NCI-H1105 (cell line): ENCODE measurements at regions not wholly inside any gene's neighbourhood (a gene's known extent, or its start where the extent isn't known, plus 50 kb on each side); places are given as distances from the start of the nearest gene placed in this dataset.
A peak's percentile ranks its signal among the peaks of the same experiment; 100 is the strongest.
"Not testable (repeated sequence)": the region's sequence is repeated elsewhere in the genome, so short reads cannot be mapped to it uniquely, and the experiment has no call there.

Experiments used
- DNase-seq: peaks from one replicate; lab custom pipeline; 2025; lab: John Stamatoyannopoulos, UW

DNA sequence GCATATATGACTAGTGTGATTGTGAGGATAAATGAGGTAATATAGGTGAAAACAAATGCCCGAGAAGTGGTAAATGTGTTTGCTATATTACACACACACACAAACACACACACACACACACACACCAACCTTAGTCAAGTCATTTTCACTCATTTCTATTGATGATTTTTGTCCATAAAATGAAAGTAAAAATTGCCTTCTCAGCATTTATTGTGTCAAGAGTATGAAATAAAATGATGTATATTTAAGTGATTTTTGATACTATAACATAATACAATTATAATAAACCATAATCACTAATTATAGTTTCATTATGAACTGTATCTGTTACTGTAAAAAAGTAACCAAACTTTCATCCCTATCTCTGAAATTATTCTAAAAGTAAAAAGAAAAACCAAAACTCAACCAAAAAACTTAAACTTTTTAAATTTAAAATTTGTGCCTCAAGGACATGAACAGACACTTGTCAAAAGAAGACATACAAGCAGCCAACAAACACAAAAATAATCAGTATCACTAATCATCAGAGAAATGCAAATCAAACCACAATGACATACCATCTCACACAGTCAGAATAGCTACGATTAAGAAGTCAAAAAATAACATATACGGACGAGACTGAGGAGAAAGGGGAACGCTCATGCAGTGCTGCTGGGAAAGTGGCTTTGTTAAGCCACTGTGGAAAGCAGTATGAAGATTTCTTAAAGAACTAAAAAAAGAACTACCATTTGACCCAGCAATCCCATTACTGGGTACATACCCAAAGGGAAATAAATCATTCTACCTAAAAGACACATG lies 601.0 kb downstream of the TMA16 start:
- no peak for DNase-seq

DNA sequence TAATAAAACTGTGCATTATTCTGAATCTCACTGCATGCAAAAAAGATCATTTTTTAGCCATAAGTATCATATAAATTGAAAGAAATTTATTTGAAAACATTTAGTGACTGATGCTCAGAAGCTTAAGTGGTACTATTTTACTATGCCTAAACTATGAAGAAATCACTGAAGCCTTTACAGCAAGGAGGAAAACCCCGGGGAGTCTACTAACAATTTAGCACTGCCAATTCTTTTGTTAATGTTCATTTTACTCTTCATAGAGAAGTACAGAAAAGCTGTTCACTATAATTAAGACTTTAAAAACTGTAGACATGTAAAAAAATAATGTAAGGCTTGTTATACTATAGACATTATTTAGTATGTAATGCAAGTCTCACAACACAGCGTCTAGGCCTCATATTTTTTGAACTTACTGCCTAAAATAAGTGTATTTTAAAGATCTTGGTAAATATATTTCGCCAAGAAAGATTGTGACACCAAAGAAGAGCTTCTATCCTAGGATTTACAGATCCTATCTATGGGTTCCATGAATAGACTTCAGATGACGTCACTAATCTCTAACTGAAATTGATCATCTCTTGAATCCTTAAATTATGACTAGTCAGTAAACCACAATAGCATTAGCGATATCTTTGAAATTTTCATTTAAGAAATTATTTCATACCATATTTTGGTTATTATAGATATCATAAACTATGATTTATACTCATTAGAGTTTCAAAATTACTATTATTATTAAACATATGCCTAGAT lies 602.5 kb downstream of the TMA16 start:
- DNase-seq: no peak

DNA sequence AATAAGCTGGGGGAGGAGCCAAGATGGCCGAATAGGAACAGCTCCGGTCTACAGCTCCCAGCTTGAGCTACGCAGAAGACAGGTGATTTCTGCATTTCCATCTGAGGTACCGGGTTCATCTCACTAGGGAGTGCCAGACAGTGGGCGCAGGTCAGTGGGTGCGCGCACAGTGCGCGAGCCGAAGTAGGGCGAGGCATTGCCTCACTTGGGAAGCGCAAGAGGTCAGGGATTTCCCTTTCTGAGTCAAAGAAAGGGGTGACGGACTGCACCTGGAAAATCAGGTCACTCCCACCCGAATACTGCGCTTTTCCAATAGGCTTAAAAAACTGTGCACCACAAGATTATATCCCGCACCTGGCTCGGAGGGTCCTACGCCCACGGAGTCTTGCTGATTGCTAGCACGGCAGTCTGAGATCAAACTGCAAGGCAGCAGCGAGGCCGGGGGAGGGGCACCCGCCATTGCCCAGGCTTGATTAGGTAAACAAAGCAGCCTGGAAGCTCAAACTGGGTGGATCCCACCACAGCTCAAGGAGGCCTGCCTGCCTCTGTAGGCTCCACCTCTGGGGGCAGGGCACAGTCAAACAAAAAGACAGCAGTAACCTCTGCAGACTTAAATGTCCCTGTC lies 606.4 kb downstream of the TMA16 start:
- not testable (repeated sequence) for DNase-seq

- no peak for DNase-seq
Observed at GRCh38 chr4:164108971-164109370, 614.5 kb downstream of the TMA16 start.

- DNase-seq: no peak
Observed at GRCh38 chr4:164109503-164109902, 615.0 kb downstream of the TMA16 start.

DNA sequence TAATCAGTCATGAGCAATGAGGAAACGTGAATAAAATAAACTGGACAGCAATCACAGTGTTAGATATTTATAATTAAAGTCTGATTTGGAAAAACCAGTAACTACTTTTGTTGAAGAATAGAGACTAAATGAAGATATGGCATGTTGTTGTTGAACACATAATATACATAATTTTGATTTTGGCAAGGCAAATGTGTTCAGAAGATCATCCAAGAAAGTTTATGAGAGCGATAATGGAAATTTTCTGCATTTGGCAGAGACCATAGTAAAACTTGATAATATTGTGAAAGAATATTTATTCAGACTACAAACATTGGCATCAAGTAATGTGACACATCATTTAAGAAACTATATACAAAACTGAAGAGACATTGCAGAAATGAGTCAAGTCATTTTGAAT lies 620.7 kb downstream of the TMA16 start:
- DNase-seq: no peak

- no peak for DNase-seq
Observed at GRCh38 chr4:164116286-164116685, 621.8 kb downstream of the TMA16 start.

DNA sequence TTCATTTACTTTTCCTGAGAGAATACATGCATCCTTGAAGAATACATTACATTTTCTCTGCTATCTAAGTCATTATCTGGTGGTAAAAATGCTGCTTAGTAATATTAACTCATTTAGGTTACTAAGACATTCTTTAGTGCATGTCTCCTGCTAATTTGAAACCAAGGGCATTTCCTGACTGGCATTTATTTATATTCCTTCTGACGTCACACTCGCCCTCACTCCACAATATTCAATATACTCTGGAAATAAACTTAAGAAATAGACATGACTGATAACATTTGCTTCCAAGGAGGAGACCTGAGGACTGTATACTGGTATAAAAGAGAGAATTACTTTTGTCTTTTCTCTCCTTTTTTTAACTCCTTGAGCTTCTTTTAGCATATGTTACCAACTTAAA lies 619.5 kb upstream of the SMIM31 start:
- DNase-seq: no peak

GRCh38 chr4:164136180-164136616 lies 617.7 kb upstream of the SMIM31 start:
- no peak for DNase-seq

DNA sequence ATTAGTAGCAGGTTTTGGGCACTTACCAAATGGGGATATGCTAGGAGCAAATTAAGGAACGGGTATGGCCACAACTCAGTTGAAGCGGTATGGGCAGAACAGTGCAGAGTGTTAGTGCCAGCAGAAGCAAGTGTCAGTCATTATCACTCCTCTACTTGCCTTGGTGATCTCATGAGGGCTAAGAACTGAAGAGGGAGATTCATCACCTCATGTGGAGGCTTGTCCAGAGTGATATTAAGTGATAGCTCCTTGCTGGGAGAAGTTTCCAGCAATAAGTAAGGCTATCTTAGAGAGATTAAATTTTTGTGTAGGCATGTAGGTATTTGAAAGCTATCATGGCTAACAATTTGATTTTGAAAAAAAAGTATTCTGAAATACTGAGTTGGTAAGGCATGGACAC lies 615.4 kb upstream of the SMIM31 start:
- DNase-seq: no peak

- DNase-seq: no peak
Observed at GRCh38 chr4:164139291-164139690, 614.6 kb upstream of the SMIM31 start.

DNA sequence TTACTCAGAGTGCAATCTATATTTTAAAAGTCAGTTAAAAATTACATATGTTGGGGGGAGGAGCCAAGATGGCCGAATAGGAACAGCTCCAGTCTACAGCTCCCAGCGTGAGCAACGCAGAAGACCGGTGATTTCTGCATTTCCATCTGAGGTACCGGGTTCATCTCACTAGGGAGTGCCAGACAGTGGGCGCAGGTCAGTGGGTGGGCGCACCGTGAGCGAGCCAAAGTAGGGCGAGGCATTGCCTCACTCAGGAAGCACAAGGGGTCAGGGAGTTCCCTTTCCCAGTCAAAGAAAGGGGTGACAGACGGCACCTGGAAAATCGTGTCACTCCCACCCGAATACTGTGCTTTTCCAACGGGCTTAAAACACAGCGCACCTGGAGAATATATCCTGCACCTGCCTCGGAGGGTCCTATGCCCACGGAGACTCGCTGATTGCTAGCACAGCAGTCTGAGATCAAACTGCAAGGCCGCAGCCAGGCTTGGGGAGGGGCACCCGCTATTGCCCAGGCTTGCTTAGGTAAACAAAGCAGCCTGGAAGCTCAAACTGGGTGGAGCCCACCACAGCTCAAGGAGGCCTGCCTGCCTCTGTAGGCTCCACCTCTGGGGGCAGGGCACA lies 612.1 kb upstream of the SMIM31 start:
- peak; percentile 63 for DNase-seq

DNA sequence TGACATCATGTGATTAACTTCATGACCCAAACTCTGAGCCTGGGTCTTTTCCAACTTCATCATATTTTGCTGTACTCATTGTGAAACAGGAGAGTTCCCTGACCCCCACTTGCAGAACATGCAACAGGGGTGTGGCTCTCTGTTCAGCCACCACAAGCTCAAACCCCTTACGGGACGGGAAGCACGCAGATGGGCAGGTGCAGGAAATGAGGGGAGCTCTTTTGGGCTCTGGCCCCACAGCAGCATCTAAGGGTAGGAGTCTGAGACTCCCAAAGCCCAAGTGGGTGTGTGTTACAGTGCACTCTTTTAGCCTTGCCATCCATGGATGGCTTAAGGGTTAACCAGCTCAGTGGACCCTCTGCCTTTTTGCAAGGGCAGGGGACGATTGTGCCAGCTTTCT lies 599.5 kb upstream of the SMIM31 start:
- no peak for DNase-seq

- no peak for DNase-seq
Observed at GRCh38 chr4:164169591-164169990, 584.3 kb upstream of the SMIM31 start.

- DNase-seq: no peak
Observed at GRCh38 chr4:164177153-164177552, 576.8 kb upstream of the SMIM31 start.

DNA sequence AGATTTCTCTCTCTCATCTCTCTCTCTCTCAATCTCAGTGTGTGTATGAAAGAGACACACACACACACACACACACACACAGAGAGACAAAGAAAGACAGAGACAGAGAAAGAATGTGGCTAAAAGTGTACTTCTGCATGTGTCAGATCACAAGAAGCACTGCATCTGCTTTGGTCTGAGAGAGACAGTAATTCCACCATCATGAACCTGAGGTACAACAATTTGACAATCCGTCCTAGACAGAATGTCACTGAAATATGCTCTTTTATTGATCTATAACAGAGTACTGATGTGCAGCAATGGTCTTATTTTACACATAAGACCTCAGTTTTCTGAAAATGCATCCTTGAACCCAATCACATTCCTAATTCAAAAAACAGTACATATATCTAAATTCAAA lies 576.2 kb upstream of the SMIM31 start:
- no peak for DNase-seq

GRCh38 chr4:164188236-164188635 lies 565.7 kb upstream of the SMIM31 start:
- no peak for DNase-seq

DNA sequence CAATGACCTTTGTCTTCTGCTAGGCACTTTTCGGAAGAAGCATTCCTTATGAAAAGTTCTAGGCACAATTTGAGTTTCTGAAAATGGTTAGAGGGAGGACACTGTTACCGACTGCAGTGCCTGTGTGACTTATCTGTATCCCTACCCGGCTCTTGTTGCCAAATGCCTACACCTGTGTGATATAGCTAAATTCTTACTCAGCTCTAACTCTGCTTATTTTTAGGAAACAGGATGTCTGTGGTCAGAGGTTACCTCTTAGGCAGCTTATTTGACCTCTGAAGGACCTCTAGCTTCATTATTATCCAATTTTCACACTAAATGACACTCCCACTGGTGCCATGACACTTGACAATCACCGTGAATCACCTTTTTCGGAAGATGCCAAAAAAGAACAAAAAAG lies 561.1 kb upstream of the SMIM31 start:
- DNase-seq: no peak

- DNase-seq: no peak
Observed at GRCh38 chr4:164193676-164194075, 560.3 kb upstream of the SMIM31 start.

DNA sequence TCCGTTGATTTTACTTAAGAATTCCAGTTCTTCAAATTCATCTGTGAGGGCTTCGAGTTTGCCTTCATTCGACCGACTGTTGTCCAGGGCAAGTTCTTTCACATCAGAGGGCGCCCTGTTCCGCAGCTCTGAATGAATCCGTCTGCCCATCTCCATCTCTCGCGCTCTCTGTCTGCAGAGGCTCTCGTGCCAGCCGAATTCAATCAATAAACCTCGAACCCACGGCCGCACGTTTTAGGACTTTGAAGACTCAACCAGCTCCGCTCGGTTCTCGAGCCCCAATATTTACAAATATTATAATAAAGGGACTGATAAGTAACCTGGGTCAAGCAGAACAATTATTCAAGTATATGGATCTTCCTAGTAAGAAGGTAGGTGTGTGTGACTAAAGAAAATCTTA lies 556.4 kb upstream of the SMIM31 start:
- DNase-seq: no peak

DNA sequence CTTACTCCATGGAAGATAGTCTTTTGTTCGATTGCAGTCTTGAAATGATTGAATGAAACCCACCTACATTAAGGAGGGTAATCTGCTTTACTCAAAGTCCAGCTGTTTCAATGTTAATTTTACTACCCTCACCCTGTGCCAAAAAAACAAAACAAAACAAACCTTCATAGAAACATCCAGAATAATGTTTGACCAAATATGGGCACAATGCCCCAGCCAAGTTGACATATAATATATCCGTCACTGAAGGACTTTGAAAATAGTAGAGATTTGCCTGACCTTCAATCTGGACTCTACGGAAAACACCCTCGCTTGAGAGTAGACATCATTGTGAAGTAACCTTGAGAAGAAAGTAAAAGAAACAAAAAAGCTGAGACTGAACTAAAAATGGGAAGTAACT lies 550.5 kb upstream of the SMIM31 start:
- DNase-seq: no peak

- DNase-seq: no peak
Observed at GRCh38 chr4:164204434-164204833, 549.5 kb upstream of the SMIM31 start.

- DNase-seq: no peak
Observed at GRCh38 chr4:164207460-164207859, 546.5 kb upstream of the SMIM31 start.
